ENCODE measurements at regions not wholly inside any gene's neighbourhood (a gene's known extent, or its start where the extent isn't known, plus 50 kb on each side); places are given as distances from the start of the nearest gene placed in this dataset.

DNA sequence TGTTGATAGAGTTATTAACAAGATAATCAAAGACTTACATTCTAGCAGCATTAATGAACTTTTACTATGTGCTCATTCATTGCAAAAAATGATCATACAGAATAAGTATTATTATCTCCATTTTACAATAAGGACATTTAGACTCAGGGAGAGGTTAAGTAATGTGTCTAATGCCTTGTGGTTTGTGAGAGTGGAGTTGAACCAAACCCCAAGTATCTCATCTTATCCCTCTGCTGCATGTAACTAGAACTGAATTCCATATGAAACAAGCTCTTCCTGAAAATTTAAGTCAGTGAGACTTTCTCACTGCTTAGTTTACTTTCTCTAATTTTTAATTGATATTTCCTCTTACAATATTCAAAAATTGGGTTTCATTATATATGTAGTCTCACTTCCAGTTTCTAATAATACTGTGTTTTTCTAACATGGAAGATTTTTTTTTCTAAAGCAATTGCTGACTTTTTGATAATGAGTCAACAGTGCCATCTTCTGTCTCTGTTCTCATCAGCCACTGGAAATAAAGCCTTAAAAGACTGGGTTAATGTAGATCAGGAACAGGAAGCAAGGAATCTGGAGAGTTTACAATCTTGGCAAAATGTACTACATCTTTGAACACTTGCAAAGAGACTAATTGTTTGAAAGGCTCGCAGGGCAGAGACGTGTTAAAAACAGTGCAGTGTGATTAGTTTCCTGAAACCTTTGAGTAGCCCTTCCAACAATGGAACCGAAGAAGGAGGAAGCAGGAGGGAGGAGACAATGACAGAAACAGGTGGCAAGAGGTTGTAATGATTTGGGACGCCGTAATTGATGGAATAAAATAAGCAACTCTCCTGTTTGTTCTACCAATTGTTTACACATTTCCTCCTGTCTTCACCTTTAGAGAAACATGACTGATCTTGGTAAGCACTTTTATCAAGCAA is 567.6 kb downstream of the MRPL39 start:
- H3K36me3 ChIP-seq (ENCODE audit: control insufficient read depth in 2 of 2, extremely low read depth in 1 of 2, insufficient read depth in 2 of 2, low read length in 2 of 2): no peaks in the 10 kb centered on the region
- H3K9ac ChIP-seq (ENCODE audit: control insufficient read depth, extremely low read depth, insufficient read depth, low read length): no peak overlapping the region
- DNase-seq (ENCODE audit: low read depth, low spot score): no peak
- no peaks in the 10 kb centered on the region for H3K4me1 ChIP-seq (ENCODE audit: control insufficient read depth, extremely low read depth, insufficient read depth, low read length)
- no peak overlapping the region for H2AFZ ChIP-seq (ENCODE audit: control insufficient read depth, low read length)
- no peaks in the 10 kb centered on the region for H3K79me2 ChIP-seq (ENCODE audit: control insufficient read depth, insufficient read depth, low read length)
- H3K4me3 ChIP-seq (ENCODE audit: control insufficient read depth in 2 of 3, extremely low read depth in 1 of 3, insufficient read depth in 2 of 3, low read depth in 1 of 3, low read length in 3 of 3): no peak overlapping the region
- no peak for FAIRE-seq
- TF ChIP-seq EZH2 (IDR thresholded peaks at IDR 0.05; ENCODE audit: low read length): no peak
- TF ChIP-seq, protein P1, sequence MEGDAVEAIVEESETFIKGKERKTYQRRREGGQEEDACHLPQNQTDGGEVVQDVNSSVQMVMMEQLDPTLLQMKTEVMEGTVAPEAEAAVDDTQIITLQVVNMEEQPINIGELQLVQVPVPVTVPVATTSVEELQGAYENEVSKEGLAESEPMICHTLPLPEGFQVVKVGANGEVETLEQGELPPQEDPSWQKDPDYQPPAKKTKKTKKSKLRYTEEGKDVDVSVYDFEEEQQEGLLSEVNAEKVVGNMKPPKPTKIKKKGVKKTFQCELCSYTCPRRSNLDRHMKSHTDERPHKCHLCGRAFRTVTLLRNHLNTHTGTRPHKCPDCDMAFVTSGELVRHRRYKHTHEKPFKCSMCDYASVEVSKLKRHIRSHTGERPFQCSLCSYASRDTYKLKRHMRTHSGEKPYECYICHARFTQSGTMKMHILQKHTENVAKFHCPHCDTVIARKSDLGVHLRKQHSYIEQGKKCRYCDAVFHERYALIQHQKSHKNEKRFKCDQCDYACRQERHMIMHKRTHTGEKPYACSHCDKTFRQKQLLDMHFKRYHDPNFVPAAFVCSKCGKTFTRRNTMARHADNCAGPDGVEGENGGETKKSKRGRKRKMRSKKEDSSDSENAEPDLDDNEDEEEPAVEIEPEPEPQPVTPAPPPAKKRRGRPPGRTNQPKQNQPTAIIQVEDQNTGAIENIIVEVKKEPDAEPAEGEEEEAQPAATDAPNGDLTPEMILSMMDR (optimal IDR thresholded peaks at IDR 0.05 in 1 of 3, IDR thresholded peaks at IDR 0.05 in 1 of 3, conservative IDR thresholded peaks at IDR 0.05 in 1 of 3; ENCODE audit: extremely low read depth in 1 of 3, insufficient read depth in 2 of 3, low read length in 3 of 3): no peak
- no peaks in the 10 kb centered on the region for H3K9me3 ChIP-seq (ENCODE audit: control insufficient read depth, low read depth, low read length)
- no peak overlapping the region for H3K4me2 ChIP-seq (ENCODE audit: control insufficient read depth, extremely low read depth, insufficient read depth, low read depth, low read length)
- H3K27me3 ChIP-seq (ENCODE audit: control insufficient read depth, extremely low read depth, insufficient read depth, low read length): no peaks in the 10 kb centered on the region
- no peak overlapping the region for H3K27ac ChIP-seq (ENCODE audit: control insufficient read depth, insufficient read depth, low read length)
- dilution Hi-C loops (cut with MboI; ENCODE audit: extremely low pct_ligation_motif_present, low sequenced_read_pairs): no loop called here
- H3K9me1 ChIP-seq (ENCODE audit: control insufficient read depth, extremely low read depth, insufficient read depth, low read length): no peaks in the 10 kb centered on the region
- H4K20me1 ChIP-seq (ENCODE audit: control insufficient read depth, extremely low read depth, insufficient read depth, low read length): no peaks in the 10 kb centered on the region

DNA sequence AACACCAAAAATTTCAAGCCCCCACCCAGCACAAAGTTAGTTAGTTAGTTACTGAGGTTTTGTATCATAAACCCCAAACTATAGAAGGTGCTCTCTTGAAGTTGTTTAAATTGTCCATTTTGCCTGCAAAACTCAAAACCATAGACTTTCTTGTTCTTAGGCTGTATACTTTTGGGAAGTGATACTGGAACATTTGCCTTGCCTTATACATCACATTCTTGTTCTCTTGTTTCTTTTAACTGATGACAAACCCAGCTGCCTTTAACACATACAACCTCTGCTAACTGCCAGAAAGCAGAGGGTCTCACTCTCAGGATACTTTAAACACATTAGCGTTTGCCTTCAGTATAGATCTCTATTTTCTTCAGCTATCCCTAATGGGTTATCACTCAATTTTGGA is 570.5 kb downstream of the MRPL39 start:
- dilution Hi-C loops (cut with MboI; ENCODE audit: extremely low pct_ligation_motif_present, low sequenced_read_pairs): no loop called here
- FAIRE-seq: no peak

More for the DNA sequence above, 570.5 kb downstream of the MRPL39 start:
- no peak for DNase-seq (ENCODE audit: low read depth, low spot score)
- no peak for TF ChIP-seq EZH2 (IDR thresholded peaks at IDR 0.05; ENCODE audit: low read length)
- TF ChIP-seq, protein P1 (optimal IDR thresholded peaks at IDR 0.05 in 1 of 3, IDR thresholded peaks at IDR 0.05 in 1 of 3, conservative IDR thresholded peaks at IDR 0.05 in 1 of 3; ENCODE audit: extremely low read depth in 1 of 3, insufficient read depth in 2 of 3, low read length in 3 of 3): no peak
- H3K9ac ChIP-seq (ENCODE audit: control insufficient read depth, extremely low read depth, insufficient read depth, low read length): no peak overlapping the region
- H3K4me1 ChIP-seq (ENCODE audit: control insufficient read depth, extremely low read depth, insufficient read depth, low read length): no peaks in the 10 kb centered on the region
- no peak overlapping the region for H2AFZ ChIP-seq (ENCODE audit: control insufficient read depth, low read length)
- no peak overlapping the region for H3K4me2 ChIP-seq (ENCODE audit: control insufficient read depth, extremely low read depth, insufficient read depth, low read depth, low read length)
- no peak overlapping the region for H3K27ac ChIP-seq (ENCODE audit: control insufficient read depth, insufficient read depth, low read length)
- no peaks in the 10 kb centered on the region for H4K20me1 ChIP-seq (ENCODE audit: control insufficient read depth, extremely low read depth, insufficient read depth, low read length)
- H3K9me3 ChIP-seq (ENCODE audit: control insufficient read depth, low read depth, low read length): no peaks in the 10 kb centered on the region
- no peaks in the 10 kb centered on the region for H3K27me3 ChIP-seq (ENCODE audit: control insufficient read depth, extremely low read depth, insufficient read depth, low read length)
- H3K36me3 ChIP-seq (ENCODE audit: control insufficient read depth in 2 of 2, extremely low read depth in 1 of 2, insufficient read depth in 2 of 2, low read length in 2 of 2): no peaks in the 10 kb centered on the region
- H3K9me1 ChIP-seq (ENCODE audit: control insufficient read depth, extremely low read depth, insufficient read depth, low read length): no peaks in the 10 kb centered on the region
- H3K79me2 ChIP-seq (ENCODE audit: control insufficient read depth, insufficient read depth, low read length): no peaks in the 10 kb centered on the region
- H3K4me3 ChIP-seq (ENCODE audit: control insufficient read depth in 2 of 3, extremely low read depth in 1 of 3, insufficient read depth in 2 of 3, low read depth in 1 of 3, low read length in 3 of 3): no peak overlapping the region

All from keratinocyte (primary cell).